ENCODE measurements at regions not wholly inside any gene's neighbourhood (a gene's known extent, or its start where the extent isn't known, plus 50 kb on each side); places are given as distances from the start of the nearest gene placed in this dataset.

- TF ChIP-seq CTCF (IDR thresholded peaks at IDR 0.05), result no peak
- H3K9me3 Mint-ChIP-seq (ENCODE audit: unreplicated experiment), result peaks cover 7% of the 10 kb centered on the region
- no peak overlapping the region for H3K27ac Mint-ChIP-seq (ENCODE audit: unreplicated experiment)
- H3K4me1 Mint-ChIP-seq (ENCODE audit: unreplicated experiment), result no peaks in the 10 kb centered on the region
- peaks cover 15% of the 10 kb centered on the region for H3K27me3 Mint-ChIP-seq (ENCODE audit: unreplicated experiment)
- DNase-seq (ENCODE audit: extremely low spot score, unreplicated experiment), result no peak
- no peaks in the 10 kb centered on the region for H3K36me3 Mint-ChIP-seq (ENCODE audit: unreplicated experiment)
- no peak overlapping the region for H3K4me3 Mint-ChIP-seq (ENCODE audit: unreplicated experiment)
Observed at GRCh38 chr11:37533087-37533486, 935.1 kb upstream of the RAG2 start.

GRCh38 chr11:37532271-37532670 is 934.2 kb upstream of the RAG2 start:
- Mint-ChIP-seq H3K4me1 (ENCODE audit: unreplicated experiment) (no peaks in the 10 kb centered on the region), H3K27ac (ENCODE audit: unreplicated experiment) (no peak overlapping the region), H3K4me3 (ENCODE audit: unreplicated experiment) (no peak overlapping the region), H3K27me3 (ENCODE audit: unreplicated experiment) (peaks cover 15% of the 10 kb centered on the region), H3K36me3 (ENCODE audit: unreplicated experiment) (no peaks in the 10 kb centered on the region), H3K9me3 (ENCODE audit: unreplicated experiment) (peaks cover 7% of the 10 kb centered on the region)
- no peak for DNase-seq (ENCODE audit: extremely low spot score, unreplicated experiment)
- no peak for TF ChIP-seq CTCF (IDR thresholded peaks at IDR 0.05)

GRCh38 chr11:37527545-37527944 is 929.5 kb upstream of the RAG2 start:
- Mint-ChIP-seq H3K27me3 (ENCODE audit: unreplicated experiment) (peaks cover 27% of the 10 kb centered on the region), H3K4me1 (ENCODE audit: unreplicated experiment) (no peaks in the 10 kb centered on the region)

GRCh38 chr11:37525336-37525735 is 927.3 kb upstream of the RAG2 start:
- Mint-ChIP-seq H3K4me3 (ENCODE audit: unreplicated experiment) (no peak overlapping the region), H3K27ac (ENCODE audit: unreplicated experiment) (no peak overlapping the region), H3K36me3 (ENCODE audit: unreplicated experiment) (no peaks in the 10 kb centered on the region), H3K27me3 (ENCODE audit: unreplicated experiment) (peaks cover 20% of the 10 kb centered on the region), H3K9me3 (ENCODE audit: unreplicated experiment) (peaks cover 7% of the 10 kb centered on the region), H3K4me1 (ENCODE audit: unreplicated experiment) (no peaks in the 10 kb centered on the region)
- no peak for DNase-seq (ENCODE audit: extremely low spot score, unreplicated experiment)
- TF ChIP-seq CTCF (IDR thresholded peaks at IDR 0.05), result peak; percentile 47

More at GRCh38 chr11:37527545-37527944, 929.5 kb upstream of the RAG2 start:
- Mint-ChIP-seq H3K9me3 (ENCODE audit: unreplicated experiment) (peaks cover 7% of the 10 kb centered on the region), H3K4me3 (ENCODE audit: unreplicated experiment) (no peak overlapping the region), H3K36me3 (ENCODE audit: unreplicated experiment) (no peaks in the 10 kb centered on the region), H3K27ac (ENCODE audit: unreplicated experiment) (no peak overlapping the region)
- no peak for DNase-seq (ENCODE audit: extremely low spot score, unreplicated experiment)
- TF ChIP-seq CTCF (IDR thresholded peaks at IDR 0.05), result no peak

GRCh38 chr11:37519781-37520180 is 921.7 kb upstream of the RAG2 start:
- Mint-ChIP-seq H3K4me1 (ENCODE audit: unreplicated experiment) (peaks cover under 1% of the 10 kb centered on the region), H3K36me3 (ENCODE audit: unreplicated experiment) (peaks cover 2% of the 10 kb centered on the region), H3K9me3 (ENCODE audit: unreplicated experiment) (peaks cover 34% of the 10 kb centered on the region), H3K27me3 (ENCODE audit: unreplicated experiment) (peaks cover 9% of the 10 kb centered on the region), H3K27ac (ENCODE audit: unreplicated experiment) (no peak overlapping the region), H3K4me3 (ENCODE audit: unreplicated experiment) (no peak overlapping the region)
- no peak for TF ChIP-seq CTCF (IDR thresholded peaks at IDR 0.05)
- no peak for DNase-seq (ENCODE audit: extremely low spot score, unreplicated experiment)

All from osteocyte (in vitro differentiated cells).